Sigmoid colon (tissue), 3 donors: ENCODE measurements at regions not wholly inside any gene's neighbourhood (a gene's known extent, or its start where the extent isn't known, plus 50 kb on each side); places are given as distances from the start of the nearest gene placed in this dataset.

Experiments
- POLR2A ChIP-seq, 2 donors: fragments of 450-650 bp; IDR thresholded peaks; one replicate each; pipeline ENCODE4 v1.6.1; 2016; ENCODE audit warnings: antibody characterized with exemption in 2 of 2, mild to moderate bottlenecking in 2 of 2, moderate library complexity in 2 of 2
- TF ChIP-seq, protein P1 (sequence below), 4 experiments: fragments of 450-650 bp in 3 of 4; fragments of 200-600 bp in 1 of 4; IDR thresholded peaks; one replicate each; pipeline ENCODE4 v1.5.1; 2016 to 2019; ENCODE audit warnings: antibody characterized with exemption in 4 of 4, mild to moderate bottlenecking in 3 of 4, moderate library complexity in 2 of 4

DNA sequence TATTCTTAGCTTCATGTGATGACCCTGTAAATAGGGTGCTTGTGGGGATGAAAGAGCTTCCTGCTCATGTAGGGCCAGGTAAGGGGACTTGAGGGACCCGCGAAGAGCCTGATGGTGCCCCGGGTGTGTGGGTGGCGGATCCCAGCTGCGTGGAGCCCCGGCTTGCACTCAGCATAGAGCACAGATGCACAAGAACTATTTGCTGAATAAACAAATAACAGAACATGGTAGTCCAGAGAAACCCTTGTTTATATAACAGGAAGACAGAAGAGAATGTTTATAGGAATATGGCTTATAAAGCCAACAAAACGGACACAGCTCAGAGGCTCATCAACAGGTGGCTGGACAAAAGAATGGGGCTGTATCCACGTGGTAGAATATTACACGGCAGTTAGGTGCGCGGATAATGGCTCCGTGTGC is 106.9 kb upstream of the COL5A1 start:
- TF ChIP-seq, protein P1, sequence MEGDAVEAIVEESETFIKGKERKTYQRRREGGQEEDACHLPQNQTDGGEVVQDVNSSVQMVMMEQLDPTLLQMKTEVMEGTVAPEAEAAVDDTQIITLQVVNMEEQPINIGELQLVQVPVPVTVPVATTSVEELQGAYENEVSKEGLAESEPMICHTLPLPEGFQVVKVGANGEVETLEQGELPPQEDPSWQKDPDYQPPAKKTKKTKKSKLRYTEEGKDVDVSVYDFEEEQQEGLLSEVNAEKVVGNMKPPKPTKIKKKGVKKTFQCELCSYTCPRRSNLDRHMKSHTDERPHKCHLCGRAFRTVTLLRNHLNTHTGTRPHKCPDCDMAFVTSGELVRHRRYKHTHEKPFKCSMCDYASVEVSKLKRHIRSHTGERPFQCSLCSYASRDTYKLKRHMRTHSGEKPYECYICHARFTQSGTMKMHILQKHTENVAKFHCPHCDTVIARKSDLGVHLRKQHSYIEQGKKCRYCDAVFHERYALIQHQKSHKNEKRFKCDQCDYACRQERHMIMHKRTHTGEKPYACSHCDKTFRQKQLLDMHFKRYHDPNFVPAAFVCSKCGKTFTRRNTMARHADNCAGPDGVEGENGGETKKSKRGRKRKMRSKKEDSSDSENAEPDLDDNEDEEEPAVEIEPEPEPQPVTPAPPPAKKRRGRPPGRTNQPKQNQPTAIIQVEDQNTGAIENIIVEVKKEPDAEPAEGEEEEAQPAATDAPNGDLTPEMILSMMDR (IDR thresholded peaks at IDR 0.05): no peak
- TF ChIP-seq POLR2A (IDR thresholded peaks at IDR 0.05): no peak
